Gastrocnemius medialis (tissue), 4 donors: ENCODE measurements at regions not wholly inside any gene's neighbourhood (a gene's known extent, or its start where the extent isn't known, plus 50 kb on each side); places are given as distances from the start of the nearest gene placed in this dataset.

Experiments used
- ATAC-seq, 2 donors: fragments of 150-250 bp; one replicate each; pipeline ENCODE4 v1.9.1; 2016
- DNase-seq, 2 donors: peaks; one replicate each; pipeline ENCODE4 v3.0.0-alpha.2; 2019
- H3K27ac ChIP-seq, 4 donors: fragments of 200-600 bp; sonication (generic); 1 replicate in 1 of 4; 2 replicates in 3 of 4; pipeline ENCODE4 v1.5.1; 2016 to 2018; ENCODE audit warnings: mild to moderate bottlenecking in 2 of 4, moderate library complexity in 1 of 4
- H3K27me3 ChIP-seq, 3 donors: fragments of 200-600 bp; sonication (generic) in 2 of 3; 1 replicate in 1 of 3; 2 replicates in 2 of 3; pipeline versions ENCODE4 v1.5.1 to v1.6.0; 2016 to 2019; ENCODE audit warnings: mild to moderate bottlenecking in 1 of 3, moderate library complexity in 1 of 3
- H3K36me3 ChIP-seq, 2 donors: fragments of 200-600 bp; sonication (generic) in 1 of 2; one replicate each; pipeline ENCODE4 v1.5.1; 2017 to 2018
- H3K4me1 ChIP-seq, 2 donors: fragments of 200-600 bp; sonication (generic) in 1 of 2; one replicate each; pipeline ENCODE4 v1.5.1; 2016 to 2017; ENCODE audit warnings: mild to moderate bottlenecking in 2 of 2
- H3K4me3 ChIP-seq, 4 donors: fragments of 200-600 bp; sonication (generic) in 3 of 4; 1 replicate in 1 of 4; 2 replicates in 3 of 4; pipeline ENCODE4 v1.5.1; 2016 to 2019; ENCODE audit warnings: mild to moderate bottlenecking in 2 of 4
- H3K9me3 ChIP-seq, 3 donors: fragments of 200-600 bp; sonication (generic) in 2 of 3; 1 replicate in 1 of 3; 2 replicates in 2 of 3; pipeline ENCODE4 v1.5.1; 2016 to 2019
- POLR2A ChIP-seq, 2 donors: fragments of 450-650 bp; IDR thresholded peaks; one replicate each; pipeline ENCODE4 v1.6.1; 2017; ENCODE audit warnings: antibody characterized with exemption in 2 of 2, mild to moderate bottlenecking in 2 of 2, moderate library complexity in 2 of 2
- in situ Hi-C, 4 donors: fragments of 200-750 bp; cut with MboI; loops; one replicate each; pipeline versions ENCODE4 v1.15.0 to v1.8.0; 2017; ENCODE audit warnings: low sequenced_read_pairs in 4 of 4
- intact Hi-C: fragments of 100-400 bp; cut with DNase I; formaldehyde crosslinking; loops from one replicate; pipeline ENCODE4 v1.15.1; 2023; ENCODE audit warnings: low total_unique reads
- TF ChIP-seq, protein P1 (sequence below), 5 experiments: fragments of 450-650 bp in 3 of 5; fragments of 200-600 bp in 2 of 5; sonication (generic) in 2 of 5; IDR thresholded peaks in 4 of 5; conservative IDR thresholded peaks in 1 of 5; 1 replicate in 4 of 5; 2 replicates in 1 of 5; pipeline ENCODE4 v1.5.1; 2016 to 2019; ENCODE audit warnings: antibody characterized with exemption in 5 of 5, mild to moderate bottlenecking in 3 of 5, moderate library complexity in 3 of 5

DNA sequence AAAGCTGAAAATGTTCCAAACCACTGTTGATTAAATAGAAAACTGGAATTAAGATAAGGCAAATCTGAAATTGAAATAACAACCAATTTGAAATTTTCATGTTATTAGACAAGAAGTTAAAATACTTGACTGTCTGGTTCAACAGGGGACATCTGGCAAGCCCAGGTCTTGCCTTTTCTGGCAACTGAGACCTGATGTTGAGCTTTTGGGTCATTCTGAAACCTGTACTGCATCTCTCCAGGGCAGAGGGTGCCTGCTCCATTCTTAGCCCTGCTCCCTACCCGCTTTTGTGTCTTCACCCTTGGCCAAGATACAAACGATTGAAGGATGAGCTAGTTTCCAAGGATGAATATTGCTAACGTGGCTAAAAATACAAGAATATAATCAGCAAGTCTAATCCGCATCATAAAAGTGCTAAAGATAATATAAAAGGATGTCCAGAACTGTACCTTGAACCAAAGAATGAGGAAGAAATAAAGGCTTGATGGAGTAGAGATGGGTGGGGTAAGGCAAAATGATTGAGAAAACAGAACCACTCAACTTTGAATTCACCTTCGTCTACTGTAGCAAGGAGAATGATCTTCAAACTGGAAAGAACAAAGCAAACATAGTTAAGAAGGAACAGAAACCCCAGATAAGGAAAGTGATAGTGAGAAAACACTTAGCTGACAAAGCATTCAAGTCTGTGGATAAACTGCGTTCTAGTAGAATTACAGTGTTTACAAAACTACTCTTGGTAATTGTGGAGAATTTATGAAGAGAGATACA lies 109.8 kb upstream of the MAN1A1 start:
- H3K4me3 ChIP-seq = no peak overlapping the region
- H3K9me3 ChIP-seq = no peaks in the 10 kb centered on the region
- H3K27me3 ChIP-seq = no peaks in the 10 kb centered on the region
- in situ Hi-C loops (loop anchor here in 1 of 4 donors (10.0 kb wide), 1 partner anchor 105 kb away; no protein-coding TSS in a partner anchor), intact Hi-C loops (no loop called here)
- no peaks in the 10 kb centered on the region for H3K36me3 ChIP-seq
- no peak for DNase-seq
- no peak for ATAC-seq
- TF ChIP-seq, protein P1, sequence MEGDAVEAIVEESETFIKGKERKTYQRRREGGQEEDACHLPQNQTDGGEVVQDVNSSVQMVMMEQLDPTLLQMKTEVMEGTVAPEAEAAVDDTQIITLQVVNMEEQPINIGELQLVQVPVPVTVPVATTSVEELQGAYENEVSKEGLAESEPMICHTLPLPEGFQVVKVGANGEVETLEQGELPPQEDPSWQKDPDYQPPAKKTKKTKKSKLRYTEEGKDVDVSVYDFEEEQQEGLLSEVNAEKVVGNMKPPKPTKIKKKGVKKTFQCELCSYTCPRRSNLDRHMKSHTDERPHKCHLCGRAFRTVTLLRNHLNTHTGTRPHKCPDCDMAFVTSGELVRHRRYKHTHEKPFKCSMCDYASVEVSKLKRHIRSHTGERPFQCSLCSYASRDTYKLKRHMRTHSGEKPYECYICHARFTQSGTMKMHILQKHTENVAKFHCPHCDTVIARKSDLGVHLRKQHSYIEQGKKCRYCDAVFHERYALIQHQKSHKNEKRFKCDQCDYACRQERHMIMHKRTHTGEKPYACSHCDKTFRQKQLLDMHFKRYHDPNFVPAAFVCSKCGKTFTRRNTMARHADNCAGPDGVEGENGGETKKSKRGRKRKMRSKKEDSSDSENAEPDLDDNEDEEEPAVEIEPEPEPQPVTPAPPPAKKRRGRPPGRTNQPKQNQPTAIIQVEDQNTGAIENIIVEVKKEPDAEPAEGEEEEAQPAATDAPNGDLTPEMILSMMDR (IDR thresholded peaks at IDR 0.05 in 4 of 5, conservative IDR thresholded peaks at IDR 0.05 in 1 of 5) = no peak
- TF ChIP-seq POLR2A (IDR thresholded peaks at IDR 0.05) = no peak
- no peak overlapping the region for H3K27ac ChIP-seq
- H3K4me1 ChIP-seq = no peaks in the 10 kb centered on the region

DNA sequence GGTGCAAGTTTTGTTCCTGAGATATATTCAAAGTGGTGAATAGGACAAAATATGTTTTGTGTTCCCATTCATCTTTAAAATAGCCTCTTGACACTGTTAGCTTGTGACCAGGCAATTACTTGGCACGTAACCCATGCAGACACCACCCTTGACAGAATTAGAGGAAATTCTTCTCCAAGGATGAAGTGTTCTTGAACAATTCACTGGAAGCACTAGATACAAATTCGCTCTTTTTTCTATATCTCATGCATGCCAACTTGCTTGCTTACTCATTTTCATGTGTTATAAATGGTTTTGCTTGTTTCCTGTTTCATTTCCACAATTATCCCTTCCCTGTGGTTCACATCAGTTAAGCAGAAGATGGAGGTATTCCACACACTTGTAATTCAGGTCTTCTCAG lies 105.2 kb upstream of the MAN1A1 start:
- no peak overlapping the region for H3K4me3 ChIP-seq
- TF ChIP-seq, protein P1 (IDR thresholded peaks at IDR 0.05 in 4 of 5, conservative IDR thresholded peaks at IDR 0.05 in 1 of 5) = no peak
- no peak for TF ChIP-seq POLR2A (IDR thresholded peaks at IDR 0.05)
- intact Hi-C loops (no loop called here), in situ Hi-C loops (loop anchor here in 1 of 4 donors (10.0 kb wide), 1 partner anchor 100 kb away; no protein-coding TSS in a partner anchor)
- no peaks in the 10 kb centered on the region for H3K4me1 ChIP-seq
- H3K27ac ChIP-seq = no peak overlapping the region
- ATAC-seq = no peak
- H3K36me3 ChIP-seq = no peaks in the 10 kb centered on the region
- DNase-seq = peak in 1 of 2 donors; percentile 18
- H3K9me3 ChIP-seq = no peaks in the 10 kb centered on the region
- no peaks in the 10 kb centered on the region for H3K27me3 ChIP-seq

DNA sequence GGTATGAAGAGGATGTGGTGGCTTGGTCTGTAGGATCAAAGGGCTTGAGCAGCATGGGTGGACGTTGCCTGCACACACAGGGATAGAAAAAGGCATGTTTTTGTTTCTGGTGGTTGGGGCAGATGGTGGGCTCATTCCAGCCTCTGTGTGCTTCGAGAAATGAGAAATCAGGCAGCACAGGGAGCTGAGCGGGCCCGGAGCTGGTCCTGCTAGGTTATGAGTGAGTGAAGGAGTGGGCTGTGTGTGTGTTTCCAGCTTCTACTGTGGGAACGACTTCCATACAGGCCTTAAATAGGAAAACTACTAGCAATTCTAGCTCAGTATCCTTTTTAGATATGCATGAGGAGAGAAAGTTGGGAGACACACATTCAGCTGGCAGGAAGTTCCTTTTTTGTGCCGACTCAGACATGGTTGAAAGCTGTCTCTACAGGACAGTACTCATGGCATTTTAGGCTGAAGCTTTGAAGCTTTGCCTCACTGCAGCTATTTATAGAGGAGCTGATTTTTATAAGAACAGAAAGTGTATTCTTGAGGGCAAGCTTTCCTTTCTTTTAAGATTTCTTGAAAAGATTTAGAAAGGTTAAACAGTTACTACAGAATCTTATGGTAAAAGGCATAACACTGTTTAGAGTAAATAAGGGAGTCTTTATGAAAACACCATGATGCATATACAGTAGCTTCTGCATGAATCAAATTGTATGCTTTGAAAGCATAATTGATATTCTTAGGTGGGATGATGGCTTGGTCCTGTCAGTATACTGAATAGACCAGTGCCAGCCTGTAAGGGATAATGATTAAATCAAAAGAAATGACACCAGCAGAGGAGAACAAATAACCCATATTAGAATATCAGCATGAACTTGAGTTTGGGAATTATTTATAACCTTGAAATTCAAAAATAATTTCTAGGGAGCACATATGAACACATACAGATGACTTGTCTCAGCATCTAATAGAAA lies 104.0 kb upstream of the MAN1A1 start:
- Histone ChIP-seq H3K27me3 (no peaks in the 10 kb centered on the region), H3K4me1 (no peaks in the 10 kb centered on the region), H3K27ac (no peak overlapping the region), H3K4me3 (no peak overlapping the region), H3K9me3 (no peaks in the 10 kb centered on the region), H3K36me3 (no peaks in the 10 kb centered on the region)
- ATAC-seq = no peak
- intact Hi-C loops (no loop called here), in situ Hi-C loops (loop anchor here in 1 of 4 donors (10.0 kb wide), 1 partner anchor 99 kb away; no protein-coding TSS in a partner anchor)
- TF ChIP-seq, protein P1 (IDR thresholded peaks at IDR 0.05 in 4 of 5, conservative IDR thresholded peaks at IDR 0.05 in 1 of 5) = no peak
- no peak for TF ChIP-seq POLR2A (IDR thresholded peaks at IDR 0.05)
- DNase-seq = no peak

DNA sequence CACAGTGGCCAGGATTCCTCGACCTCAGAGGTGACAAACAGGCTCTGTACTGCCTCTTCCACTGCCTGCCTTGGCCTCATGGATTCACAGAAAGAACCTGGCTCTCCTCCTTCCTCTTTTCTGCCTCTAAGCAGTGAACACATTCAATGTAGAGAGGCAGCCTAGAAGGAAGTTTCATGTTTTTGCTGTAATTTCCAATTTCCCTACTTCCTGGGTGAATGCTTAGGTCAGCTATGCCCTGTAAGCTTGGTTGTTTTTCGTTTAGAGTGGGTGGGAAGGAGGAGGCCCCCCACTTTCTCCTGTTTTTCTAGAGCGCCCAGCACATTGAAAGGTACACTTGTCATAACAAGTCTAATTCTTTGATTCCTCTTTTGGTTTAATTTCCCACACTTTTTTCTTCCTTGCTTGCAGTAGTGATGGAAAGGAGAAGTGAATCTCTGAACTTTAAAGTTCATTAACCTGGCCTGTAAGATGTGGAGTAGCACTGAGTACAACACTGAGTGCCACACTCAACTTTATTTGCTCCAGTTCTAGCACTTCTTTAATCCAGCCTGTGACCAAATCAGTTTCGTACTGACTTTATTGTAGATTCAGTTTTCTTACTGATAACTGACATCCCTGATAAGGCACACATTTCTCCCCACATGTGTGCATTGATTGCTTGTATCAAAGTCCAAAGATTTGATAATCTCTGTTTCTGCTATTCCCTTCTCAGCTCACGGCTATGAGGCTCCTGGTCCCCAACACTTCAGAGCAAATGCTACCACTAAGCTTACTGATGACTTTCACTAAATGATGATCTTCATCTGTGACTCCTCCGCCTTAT lies 100.0 kb upstream of the MAN1A1 start:
- Histone ChIP-seq H3K9me3 (no peaks in the 10 kb centered on the region), H3K36me3 (no peaks in the 10 kb centered on the region), H3K4me1 (no peaks in the 10 kb centered on the region), H3K27ac (no peak overlapping the region), H3K27me3 (no peaks in the 10 kb centered on the region), H3K4me3 (no peak overlapping the region)
- DNase-seq (no peak), ATAC-seq (no peak)
- in situ Hi-C loops = loop anchor here in 1 of 4 donors (10.0 kb wide), 1 partner anchor 95 kb away; no protein-coding TSS in a partner anchor
- intact Hi-C loops = no loop called here
- TF ChIP-seq, protein P1 (IDR thresholded peaks at IDR 0.05 in 4 of 5, conservative IDR thresholded peaks at IDR 0.05 in 1 of 5) = no peak
- TF ChIP-seq POLR2A (IDR thresholded peaks at IDR 0.05) = no peak
